H1 (cell line): ENCODE measurements at regions not wholly inside any gene's neighbourhood (a gene's known extent, or its start where the extent isn't known, plus 50 kb on each side); places are given as distances from the start of the nearest gene placed in this dataset.

Source experiments
- CTCF ChIA-PET: fragments of 300-600 bp; sonication (Branson Sonifier 250); formaldehyde crosslinking; loops from one replicate; lab custom pipeline; 2021; ENCODE audit not compliant: partially characterized antibody; lab: Charles Lee
- POLR2A ChIA-PET: fragments of 300-600 bp; sonication (Branson Sonifier 250); formaldehyde crosslinking; loops from one replicate; lab custom pipeline; 2021; ENCODE audit warnings: inconsistent platforms; ENCODE audit not compliant: partially characterized antibody; lab: Charles Lee
- DNase-seq, 2 experiments: peaks; one replicate each; pipeline versions ENCODE4 v3.0.0 to v3.0.0-alpha.2; 2010 to 2022; ENCODE audit warnings: low spot score in 2 of 2, low read depth in 1 of 2, mixed read lengths in 1 of 2
- FAIRE-seq: peaks from 2 replicates; lab custom pipeline; 2011; peaks lifted over from hg19 to GRCh38; lab: Jason Lieb, UNC
- H2AFZ ChIP-seq: 2 replicates; pipeline ENCODE4 v1.8.1; 2012; ENCODE audit warnings: low read length, inconsistent platforms
- H2AK5ac ChIP-seq: 2 replicates; pipeline ENCODE4 v1.6.1; 2013; ENCODE audit warnings: low read depth, low read length
- H2BK120ac ChIP-seq: replicated peaks from 2 replicates; pipeline ENCODE3; 2013; ENCODE audit warnings: low read depth, low read length, inconsistent platforms
- H2BK12ac ChIP-seq: 2 replicates; pipeline ENCODE4 v1.6.1; 2013; ENCODE audit warnings: low read depth, low read length
- H2BK15ac ChIP-seq: 2 replicates; pipeline ENCODE4 v1.6.1; 2013; ENCODE audit warnings: low read length
- H2BK20ac ChIP-seq: 2 replicates; pipeline ENCODE4 v1.6.1; 2013; ENCODE audit warnings: low read length
- H2BK5ac ChIP-seq: 2 replicates; pipeline ENCODE4 v1.6.1; 2013; ENCODE audit warnings: low read depth, low read length
- H3K14ac ChIP-seq: 2 replicates; pipeline ENCODE4 v1.6.1; 2013; ENCODE audit warnings: inconsistent platforms; ENCODE audit not compliant: insufficient read length
- H3K18ac ChIP-seq: 2 replicates; pipeline ENCODE4 v1.6.1; 2013; ENCODE audit warnings: low read length; ENCODE audit errors: extremely low read depth
- H3K23ac ChIP-seq: 2 replicates; pipeline ENCODE4 v1.6.1; 2013; ENCODE audit warnings: inconsistent platforms; ENCODE audit not compliant: insufficient read length
- H3K23me2 ChIP-seq: 2 replicates; pipeline ENCODE4 v1.6.1; 2013; ENCODE audit warnings: low read depth, low read length
- H3K27ac ChIP-seq: 2 replicates; pipeline ENCODE4 v1.6.1; 2011; ENCODE audit warnings: low read depth, low read length, inconsistent platforms
- H3K27me3 ChIP-seq, 4 experiments: replicated peaks in 1 of 4; 1 replicate in 1 of 4; 2 replicates in 3 of 4; pipeline versions ENCODE4 v1.6.1 to v1.8.1; 2011 to 2013; ENCODE audit warnings: low read length in 3 of 4, mild to moderate bottlenecking in 3 of 4, inconsistent platforms in 2 of 4, mixed read lengths in 2 of 4, moderate library complexity in 1 of 4; ENCODE audit not compliant: control insufficient read depth in 3 of 4, insufficient read depth in 3 of 4; ENCODE audit errors: extremely low read depth in 1 of 4
- H3K36me3 ChIP-seq, 4 experiments: 2 replicates each; pipeline versions ENCODE4 v1.6.1 to v1.8.1; 2011 to 2013; ENCODE audit warnings: mild to moderate bottlenecking in 4 of 4, low read length in 3 of 4, moderate library complexity in 2 of 4, control low read depth in 1 of 4, inconsistent platforms in 1 of 4; ENCODE audit not compliant: insufficient read depth in 4 of 4, control insufficient read depth in 2 of 4
- H3K4ac ChIP-seq: replicated peaks from 2 replicates; pipeline ENCODE3; 2013; ENCODE audit warnings: low read length, low read depth, mixed read lengths, inconsistent platforms; ENCODE audit not compliant: insufficient read length
- H3K4me1 ChIP-seq, 4 experiments: replicated peaks in 1 of 4; 1 replicate in 1 of 4; 2 replicates in 3 of 4; pipeline versions ENCODE4 v1.6.1 to v1.8.1; 2011 to 2013; ENCODE audit warnings: low read length in 3 of 4, inconsistent platforms in 2 of 4, mixed read lengths in 1 of 4; ENCODE audit not compliant: insufficient read depth in 4 of 4, control insufficient read depth in 3 of 4
- H3K4me2 ChIP-seq, 2 experiments: 2 replicates each; pipeline versions ENCODE4 v1.6.1 to v1.8.1; 2011 to 2013; ENCODE audit warnings: low read depth in 2 of 2, low read length in 2 of 2, control low read depth in 1 of 2, inconsistent platforms in 1 of 2, mild to moderate bottlenecking in 1 of 2; ENCODE audit not compliant: insufficient read depth in 1 of 2
- H3K4me3 ChIP-seq, 4 experiments: fragments of 200-600, 300-600 bp in 1 of 4; sonication (generic), shearing (Covaris generic), sonication (Bioruptor Twin) in 1 of 4; 2 replicates each; pipeline versions ENCODE4 v1.5.1 to v1.8.1; 2011 to 2016; ENCODE audit warnings: low read length in 4 of 4, low read depth in 3 of 4, control low read depth in 2 of 4, inconsistent platforms in 2 of 4, mild to moderate bottlenecking in 2 of 4, mixed read lengths in 1 of 4, moderate library complexity in 1 of 4; ENCODE audit not compliant: insufficient read depth in 2 of 4; ENCODE audit errors: extremely low read depth in 1 of 4
- H3K56ac ChIP-seq: replicated peaks from 2 replicates; pipeline ENCODE3; 2013; ENCODE audit warnings: low read depth, mild to moderate bottlenecking, mixed read lengths, low read length, inconsistent platforms; ENCODE audit not compliant: insufficient read length
- H3K79me1 ChIP-seq: 2 replicates; pipeline ENCODE4 v1.6.1; 2013; ENCODE audit warnings: low read depth, low read length, control low read depth
- H3K79me2 ChIP-seq, 2 experiments: 2 replicates each; pipeline versions ENCODE4 v1.6.1 to v1.8.1; 2012 to 2013; ENCODE audit warnings: low read length in 2 of 2, mild to moderate bottlenecking in 2 of 2, inconsistent platforms in 1 of 2; ENCODE audit not compliant: insufficient read depth in 2 of 2, control insufficient read depth in 1 of 2
- H3K9ac ChIP-seq, 4 experiments: replicated peaks in 1 of 4; 1 replicate in 1 of 4; 2 replicates in 3 of 4; pipeline versions ENCODE4 v1.6.1 to v1.8.1; 2011 to 2013; ENCODE audit warnings: low read depth in 3 of 4, low read length in 3 of 4, control low read depth in 2 of 4, mild to moderate bottlenecking in 2 of 4, moderate library complexity in 2 of 4, inconsistent platforms in 1 of 4; ENCODE audit errors: extremely low read depth in 1 of 4
- H3K9me3 ChIP-seq, 2 experiments: 2 replicates each; pipeline versions ENCODE4 v1.6.1 to v1.8.1; 2012 to 2013; ENCODE audit warnings: mild to moderate bottlenecking in 2 of 2, moderate library complexity in 2 of 2, control low read depth in 1 of 2, inconsistent platforms in 1 of 2, low read depth in 1 of 2, low read length in 1 of 2, mixed read lengths in 1 of 2; ENCODE audit not compliant: insufficient read depth in 2 of 2
- H4K20me1 ChIP-seq, 2 experiments: replicated peaks in 1 of 2; 2 replicates each; pipeline versions ENCODE3 to v1.8.1; 2011 to 2013; ENCODE audit warnings: inconsistent platforms in 2 of 2, low read length in 2 of 2, mild to moderate bottlenecking in 1 of 2; ENCODE audit not compliant: insufficient read depth in 2 of 2, control insufficient read depth in 1 of 2
- H4K5ac ChIP-seq: 2 replicates; pipeline ENCODE4 v1.6.1; 2013; ENCODE audit warnings: low read length, low read depth, mixed read lengths, inconsistent platforms; ENCODE audit not compliant: insufficient read length
- H4K8ac ChIP-seq: 2 replicates; pipeline ENCODE4 v1.8.0; 2013; ENCODE audit warnings: mild to moderate bottlenecking, moderate library complexity, low read length, inconsistent platforms; ENCODE audit not compliant: insufficient read depth; ENCODE audit errors: extremely low read depth
- H4K91ac ChIP-seq: replicated peaks from 2 replicates; pipeline ENCODE3; 2013; ENCODE audit warnings: low read length, mixed read lengths, inconsistent platforms; ENCODE audit not compliant: insufficient read length
- BRCA1 ChIP-seq: IDR thresholded peaks from 2 replicates; pipeline ENCODE4 v1.6.1; 2012; ENCODE audit warnings: low read depth, low read length, improper control_type of control experiment
- CBX8 ChIP-seq: fragments of 300-800, 300-1000 bp; sonication (generic); IDR thresholded peaks from 2 replicates; pipeline ENCODE4 v1.7.1; 2016; ENCODE audit warnings: low read depth, low read length, borderline replicate concordance
- CEBPB ChIP-seq: IDR thresholded peaks from 2 replicates; pipeline ENCODE4 v1.6.1; 2012; ENCODE audit warnings: low read depth, low read length
- CHD1 ChIP-seq: IDR thresholded peaks from 2 replicates; pipeline ENCODE4 v1.6.1; 2012; ENCODE audit warnings: low read depth, low read length, improper control_type of control experiment
- EP300 ChIP-seq, 2 experiments: IDR thresholded peaks; 1 replicate in 1 of 2; 2 replicates in 1 of 2; pipeline ENCODE4 v1.6.1; 2011 to 2012; ENCODE audit warnings: low read depth in 2 of 2, low read length in 2 of 2, mild to moderate bottlenecking in 2 of 2, borderline replicate concordance in 1 of 2, inconsistent platforms in 1 of 2, moderate library complexity in 1 of 2
- EZH2 ChIP-seq: fragments of 200-600 bp; sonication (generic); IDR thresholded peaks from 2 replicates; pipeline ENCODE4 v1.7.1; 2012; ENCODE audit warnings: low read depth, mild to moderate bottlenecking, moderate library complexity, low read length, inconsistent platforms; ENCODE audit not compliant: severe bottlenecking
- FOSL1 ChIP-seq: IDR thresholded peaks from 2 replicates; pipeline ENCODE4 v1.6.1; 2011; ENCODE audit warnings: mild to moderate bottlenecking, low read depth, low read length, moderate library complexity; ENCODE audit not compliant: insufficient read depth
- KDM4A ChIP-seq: IDR thresholded peaks from one replicate; pipeline ENCODE4 v1.7.1; 2012; ENCODE audit warnings: low read depth, mild to moderate bottlenecking, moderate library complexity, low read length, inconsistent platforms; ENCODE audit not compliant: severe bottlenecking
- PHF8 ChIP-seq: fragments of 200-600 bp; sonication (generic); conservative IDR thresholded peaks from 2 replicates; pipeline ENCODE4 v1.7.1; 2012; ENCODE audit warnings: low read depth, mild to moderate bottlenecking, inconsistent platforms, low read length, moderate library complexity
- RBBP5 ChIP-seq: IDR thresholded peaks from 2 replicates; pipeline ENCODE4 v1.7.1; 2012; ENCODE audit warnings: low read depth, mild to moderate bottlenecking, inconsistent platforms, low read length, moderate library complexity, borderline replicate concordance
- TAF7 ChIP-seq: optimal IDR thresholded peaks from 2 replicates; pipeline ENCODE3; 2011; ENCODE audit warnings: low read depth, mild to moderate bottlenecking, inconsistent platforms, low read length, moderate library complexity, borderline replicate concordance
- ZNF274 ChIP-seq: IDR thresholded peaks from 2 replicates; pipeline ENCODE4 v1.7.0; 2012; ENCODE audit warnings: low read length, borderline replicate concordance; ENCODE audit errors: extremely low read depth
- WGBS, 2 experiments: shearing (Covaris generic) in 1 of 2; methylation state at CpG; one replicate each; pipeline versions ENCODE4 v1.1.6 to v1.1.7; 2013 to 2015; ENCODE audit warnings: low lambda C conversion rate in 2 of 2, mixed read lengths in 2 of 2, inconsistent platforms in 1 of 2, low coverage in 1 of 2, missing lambda C conversion rate in 1 of 2; ENCODE audit not compliant: insufficient replicate concordance in 2 of 2, insufficient coverage in 1 of 2, insufficient read length in 1 of 2; ENCODE audit errors: extremely low coverage in 1 of 2, missing lambda C conversion rate in 1 of 2; 5-methylcytosine and 5-hydroxymethylcytosine counted together
- TF ChIP-seq, protein P1 (sequence below): IDR thresholded peaks from 2 replicates; pipeline ENCODE4 v1.6.1; 2012; ENCODE audit warnings: inconsistent platforms

- no peaks in the 10 kb centered on the region for H3K27me3 ChIP-seq
- no peak overlapping the region for H3K56ac ChIP-seq
- H2BK5ac ChIP-seq = no peak overlapping the region
- no peaks in the 10 kb centered on the region for H3K23me2 ChIP-seq
- no peak for FAIRE-seq
- no peak overlapping the region for H2BK20ac ChIP-seq
- TF ChIP-seq EP300 (IDR thresholded peaks at IDR 0.05; ENCODE audit: borderline replicate concordance in 1 of 2, low read depth in 2 of 2, low read length in 2 of 2) (no peak), CHD1 (no peak), TAF7 (no peak), PHF8 (no peak), CEBPB (no peak), KDM4A (no peak), CBX8 (no peak), BRCA1 (no peak), FOSL1 (no peak), EZH2 (no peak), ZNF274 (no peak), RBBP5 (no peak)
- TF ChIP-seq, protein P1, sequence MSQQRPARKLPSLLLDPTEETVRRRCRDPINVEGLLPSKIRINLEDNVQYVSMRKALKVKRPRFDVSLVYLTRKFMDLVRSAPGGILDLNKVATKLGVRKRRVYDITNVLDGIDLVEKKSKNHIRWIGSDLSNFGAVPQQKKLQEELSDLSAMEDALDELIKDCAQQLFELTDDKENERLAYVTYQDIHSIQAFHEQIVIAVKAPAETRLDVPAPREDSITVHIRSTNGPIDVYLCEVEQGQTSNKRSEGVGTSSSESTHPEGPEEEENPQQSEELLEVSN = no peak
- no peaks in the 10 kb centered on the region for H4K20me1 ChIP-seq
- H3K9me3 ChIP-seq = peaks cover 0 to 6% of the 10 kb centered on the region in 2 experiments; a peak in 1 of 4 replicates
- no peaks in the 10 kb centered on the region for H3K4me1 ChIP-seq
- ChIA-PET CTCF (interaction anchor here (0.9 to 1.5 kb wide), 3 partner anchors 9 to 689 kb away, joined by 3 to 4 read pairs (median 3); no protein-coding TSS in a partner anchor), POLR2A (no interaction called here)
- 100% methylated on average over 1 of the region's 1 CpG; no CpG with 5 or more reads in 1 of the 2 experiments for WGBS, 2 experiments
- no peak overlapping the region for H3K9ac ChIP-seq
- H3K4ac ChIP-seq = no peak overlapping the region
- no peak overlapping the region for H4K8ac ChIP-seq
- no peak overlapping the region for H3K23ac ChIP-seq
- H3K4me2 ChIP-seq = no peak overlapping the region
- H2BK15ac ChIP-seq = no peak overlapping the region
- no peak for DNase-seq
- no peak overlapping the region for H4K91ac ChIP-seq
- H3K79me1 ChIP-seq = no peaks in the 10 kb centered on the region
- H2BK120ac ChIP-seq = no peak overlapping the region
- no peak overlapping the region for H2AFZ ChIP-seq
- H3K27ac ChIP-seq = no peak overlapping the region
- H2BK12ac ChIP-seq = no peak overlapping the region
- no peak overlapping the region for H2AK5ac ChIP-seq
- no peak overlapping the region for H3K18ac ChIP-seq
- H4K5ac ChIP-seq = no peak overlapping the region
- H3K36me3 ChIP-seq = no peaks in the 10 kb centered on the region
- H3K4me3 ChIP-seq = no peak overlapping the region
- H3K79me2 ChIP-seq = no peaks in the 10 kb centered on the region
- H3K14ac ChIP-seq = no peak overlapping the region
Observed at GRCh38 chr6:71375676-71376075, 87.1 kb downstream of the OGFRL1 start.
